NB4 (cell line): ENCODE measurements at regions not wholly inside any gene's neighbourhood (a gene's known extent, or its start where the extent isn't known, plus 50 kb on each side); places are given as distances from the start of the nearest gene placed in this dataset.
"Not testable (repeated sequence)": the region's sequence is repeated elsewhere in the genome, so short reads cannot be mapped to it uniquely, and the experiment has no call there.

Source experiments
- DNase-seq: peaks from one replicate; pipeline ENCODE4 v3.0.0; 2010; ENCODE audit warnings: low read depth
- H3K4me3 ChIP-seq: one replicate; pipeline ENCODE4 v1.5.1; 2011; ENCODE audit warnings: mild to moderate bottlenecking, low read depth, low read length, moderate library complexity
- CTCF ChIP-seq: IDR thresholded peaks from one replicate; pipeline ENCODE4 v1.5.1; 2012; ENCODE audit warnings: low read depth, low read length
- MAX ChIP-seq: IDR thresholded peaks from 2 replicates; pipeline ENCODE4 v1.6.1; 2011; ENCODE audit warnings: low read depth, low read length
- MYC ChIP-seq: IDR thresholded peaks from 2 replicates; pipeline ENCODE4 v1.6.1; 2011; ENCODE audit warnings: low read depth, low read length
- POLR2A ChIP-seq: IDR thresholded peaks from 2 replicates; pipeline ENCODE4 v1.6.1; 2011; ENCODE audit warnings: mild to moderate bottlenecking; ENCODE audit not compliant: insufficient read length; ENCODE audit errors: extremely low read depth

- no peak for TF ChIP-seq POLR2A
- TF ChIP-seq MYC: no peak
- TF ChIP-seq MAX: no peak
- no peak for TF ChIP-seq CTCF
- no peak overlapping the region for H3K4me3 ChIP-seq
- DNase-seq: no peak
Measured at GRCh38 chr1:38153778-38154470, 107.3 kb upstream of the POU3F1 start.

DNA sequence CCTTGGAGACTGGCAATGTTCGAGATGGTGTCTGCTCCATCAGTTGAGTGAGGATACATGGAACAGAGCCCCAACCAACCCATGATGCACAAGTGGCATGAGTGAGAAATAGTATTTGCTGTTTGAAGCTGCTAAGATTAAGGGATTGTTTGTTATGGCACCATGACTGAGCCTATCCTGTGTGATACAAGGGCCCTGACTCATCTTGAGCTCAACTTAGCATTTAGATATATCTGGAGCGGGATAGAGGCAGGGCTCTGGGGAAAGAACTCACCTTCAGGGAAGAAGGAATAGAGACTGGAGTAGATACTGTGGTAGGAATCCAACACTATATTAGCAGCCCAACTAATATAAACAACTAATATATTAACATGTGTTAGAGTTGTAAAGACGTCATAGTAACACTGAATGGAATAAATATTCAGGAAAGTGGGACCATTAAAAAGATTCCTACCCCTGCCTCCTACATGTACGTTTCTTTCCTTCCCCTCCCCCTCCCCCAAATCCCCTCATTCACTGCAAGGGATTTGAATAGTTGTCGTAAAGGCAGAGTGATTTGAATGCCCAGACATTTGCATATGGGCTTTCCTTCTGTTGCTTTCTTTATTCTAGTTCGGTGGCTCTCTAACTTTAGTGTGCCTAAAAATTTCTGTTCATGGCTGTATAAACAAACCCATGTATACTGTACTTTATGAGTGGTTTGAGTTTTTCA, 106.6 kb upstream of the POU3F1 start:
- H3K4me3 ChIP-seq: no peak overlapping the region
- TF ChIP-seq POLR2A (no peak), CTCF (no peak), MYC (no peak), MAX (no peak)
- no peak for DNase-seq

GRCh38 chr1:38152351-38153065, 105.9 kb upstream of the POU3F1 start:
- DNase-seq: peak; percentile 31
- TF ChIP-seq POLR2A (no peak), CTCF (no peak), MAX (no peak), MYC (no peak)
- no peak overlapping the region for H3K4me3 ChIP-seq

DNA sequence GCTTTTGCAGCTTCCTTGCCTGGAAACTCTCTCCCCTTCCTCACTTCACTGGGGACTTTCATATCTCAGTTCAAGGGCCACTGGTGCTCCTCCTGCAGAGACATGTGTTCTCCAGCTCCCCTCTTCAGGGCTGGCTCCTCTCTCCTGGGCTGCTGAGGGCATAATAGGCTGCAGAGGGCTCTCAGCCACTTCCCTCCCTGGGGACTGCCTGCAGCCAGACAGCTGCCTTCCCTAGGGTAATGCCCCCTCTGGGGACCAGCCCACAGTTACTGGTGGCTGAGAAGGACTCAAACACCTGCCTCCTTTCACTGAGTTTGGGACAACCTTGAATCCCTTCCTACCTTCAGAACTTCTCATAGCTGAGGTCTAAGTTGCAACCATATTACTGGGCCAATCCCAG, 104.8 kb upstream of the POU3F1 start:
- H3K4me3 ChIP-seq: no peak overlapping the region
- no peak for TF ChIP-seq POLR2A
- TF ChIP-seq MYC: no peak
- no peak for TF ChIP-seq CTCF
- TF ChIP-seq MAX: no peak
- peak; percentile 41 for DNase-seq

DNA sequence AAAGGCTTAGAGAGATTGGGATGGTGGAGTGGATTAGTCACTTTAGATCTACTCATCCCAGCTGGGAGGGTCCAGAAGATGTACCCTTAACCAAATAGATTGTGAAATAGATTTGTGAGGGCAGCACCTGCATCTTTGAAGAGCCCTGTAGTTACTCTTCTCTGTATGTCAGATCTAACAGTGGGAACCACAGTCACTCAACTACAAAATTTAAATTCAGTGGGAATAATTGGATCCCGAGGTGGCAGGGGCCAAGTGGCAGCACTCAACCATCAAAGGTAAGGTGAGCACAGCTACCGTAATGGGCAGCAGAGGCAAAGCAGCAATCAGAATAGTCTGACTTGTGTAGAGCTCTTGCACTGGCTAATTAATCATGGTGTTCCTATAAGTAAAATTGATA, 99.5 kb upstream of the POU3F1 start:
- DNase-seq, H3K4me3 ChIP-seq: not testable (repeated sequence)

- no peak for DNase-seq
- TF ChIP-seq MYC (no peak), MAX (no peak), POLR2A (no peak)
- no peak overlapping the region for H3K4me3 ChIP-seq
Measured at GRCh38 chr1:38142606-38143005, 96.0 kb upstream of the POU3F1 start.
